ENCODE measurements at regions not wholly inside any gene's neighbourhood (a gene's known extent, or its start where the extent isn't known, plus 50 kb on each side); places are given as distances from the start of the nearest gene placed in this dataset.

DNA sequence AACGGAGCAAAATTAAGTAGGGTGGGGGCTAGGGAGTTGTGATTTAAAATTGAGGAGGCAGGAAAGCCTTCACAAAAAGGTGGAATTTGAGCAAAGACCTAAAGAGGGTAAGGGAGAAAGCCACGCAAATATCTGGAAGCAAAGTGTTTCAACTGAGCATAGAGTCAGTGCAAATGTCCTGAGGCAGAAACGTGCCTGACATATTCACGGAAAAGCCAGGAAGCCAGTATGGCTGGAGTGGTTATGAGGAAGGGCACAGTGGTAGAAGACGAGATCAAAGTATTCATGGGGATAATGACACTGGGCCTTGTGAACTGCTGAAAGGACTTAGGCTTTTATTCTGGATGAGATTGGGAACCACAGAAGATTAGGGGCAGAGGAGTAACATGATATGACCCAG lies 268.4 kb downstream of the MAN2A1 start:
- TF ChIP-seq, protein P1, sequence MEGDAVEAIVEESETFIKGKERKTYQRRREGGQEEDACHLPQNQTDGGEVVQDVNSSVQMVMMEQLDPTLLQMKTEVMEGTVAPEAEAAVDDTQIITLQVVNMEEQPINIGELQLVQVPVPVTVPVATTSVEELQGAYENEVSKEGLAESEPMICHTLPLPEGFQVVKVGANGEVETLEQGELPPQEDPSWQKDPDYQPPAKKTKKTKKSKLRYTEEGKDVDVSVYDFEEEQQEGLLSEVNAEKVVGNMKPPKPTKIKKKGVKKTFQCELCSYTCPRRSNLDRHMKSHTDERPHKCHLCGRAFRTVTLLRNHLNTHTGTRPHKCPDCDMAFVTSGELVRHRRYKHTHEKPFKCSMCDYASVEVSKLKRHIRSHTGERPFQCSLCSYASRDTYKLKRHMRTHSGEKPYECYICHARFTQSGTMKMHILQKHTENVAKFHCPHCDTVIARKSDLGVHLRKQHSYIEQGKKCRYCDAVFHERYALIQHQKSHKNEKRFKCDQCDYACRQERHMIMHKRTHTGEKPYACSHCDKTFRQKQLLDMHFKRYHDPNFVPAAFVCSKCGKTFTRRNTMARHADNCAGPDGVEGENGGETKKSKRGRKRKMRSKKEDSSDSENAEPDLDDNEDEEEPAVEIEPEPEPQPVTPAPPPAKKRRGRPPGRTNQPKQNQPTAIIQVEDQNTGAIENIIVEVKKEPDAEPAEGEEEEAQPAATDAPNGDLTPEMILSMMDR (IDR thresholded peaks at IDR 0.05) = no peak
- TF ChIP-seq POLR2A (IDR thresholded peaks at IDR 0.05) = no peak
